Transverse colon (tissue), 4 donors: ENCODE measurements at regions not wholly inside any gene's neighbourhood (a gene's known extent, or its start where the extent isn't known, plus 50 kb on each side); places are given as distances from the start of the nearest gene placed in this dataset.

Source experiments
- CTCF ChIP-seq, 5 experiments: fragments of 200-600 bp in 3 of 5; fragments of 450-650 bp in 2 of 5; sonication (generic) in 3 of 5; IDR thresholded peaks; 1 replicate in 2 of 5; 2 replicates in 3 of 5; pipeline ENCODE4 v1.5.1; 2016 to 2017; ENCODE audit warnings: antibody characterized with exemption in 5 of 5, inconsistent platforms in 3 of 5, mild to moderate bottlenecking in 2 of 5, moderate library complexity in 1 of 5
- EP300 ChIP-seq: sonication (generic); formaldehyde crosslinking; IDR thresholded peaks from one replicate; pipeline ENCODE4 v1.6.1; 2017; ENCODE audit warnings: antibody characterized with exemption, low read depth
- POLR2A ChIP-seq: fragments of 450-650 bp; IDR thresholded peaks from one replicate; pipeline ENCODE4 v1.6.1; 2016; ENCODE audit warnings: antibody characterized with exemption, mild to moderate bottlenecking, moderate library complexity
- POLR2AphosphoS5 ChIP-seq, 3 donors: sonication (generic); formaldehyde crosslinking; IDR thresholded peaks; one replicate each; pipeline ENCODE4 v1.6.1; 2016; ENCODE audit warnings: antibody characterized with exemption in 3 of 3

GRCh38 chr19:29873801-29874575, 62.2 kb downstream of the CCNE1 start:
- TF ChIP-seq EP300, result no peak
- no peak for TF ChIP-seq POLR2AphosphoS5 (IDR thresholded peaks at IDR 0.05)
- no peak for TF ChIP-seq POLR2A
- TF ChIP-seq CTCF (IDR thresholded peaks at IDR 0.05), result peak in 3 of 5 experiments; percentile 6 to 23 (median 8)
